AG10803 (cell line): ENCODE measurements at regions not wholly inside any gene's neighbourhood (a gene's known extent, or its start where the extent isn't known, plus 50 kb on each side); places are given as distances from the start of the nearest gene placed in this dataset.

Experiments
- DNase-seq: peaks from one replicate; pipeline ENCODE4 v3.0.0; 2010; ENCODE audit warnings: low read depth
- H3K4me3 ChIP-seq: 2 replicates; pipeline ENCODE4 v1.5.1; 2011; ENCODE audit warnings: mild to moderate bottlenecking, low read length, control low read depth
- TF ChIP-seq, protein P1 (sequence below): conservative IDR thresholded peaks from 2 replicates; pipeline ENCODE4 v1.5.1; 2011; ENCODE audit warnings: mild to moderate bottlenecking, low read length, control low read depth, inconsistent platforms

DNA sequence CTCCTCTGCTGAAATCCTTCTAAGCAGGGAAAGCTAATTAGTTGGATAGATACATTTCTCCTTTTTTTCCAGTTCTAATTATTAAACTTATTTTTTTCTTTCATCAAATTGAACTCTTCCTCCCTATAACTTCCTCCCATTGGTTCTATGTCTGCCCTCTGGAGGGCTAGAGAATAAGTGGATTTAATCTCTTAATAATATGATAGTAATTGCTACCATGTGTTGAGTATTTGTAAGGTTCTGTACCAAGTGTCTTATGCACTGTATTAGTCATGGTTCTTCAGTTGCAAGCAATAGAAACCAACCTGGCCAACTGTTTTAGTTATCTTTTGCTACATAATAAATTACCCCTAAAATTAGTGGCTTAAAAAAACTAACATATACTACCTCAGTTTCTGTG is 190.5 kb upstream of the PLXNC1 start:
- H3K4me3 ChIP-seq = no peak overlapping the region
- DNase-seq = peak; percentile 63
- TF ChIP-seq, protein P1, sequence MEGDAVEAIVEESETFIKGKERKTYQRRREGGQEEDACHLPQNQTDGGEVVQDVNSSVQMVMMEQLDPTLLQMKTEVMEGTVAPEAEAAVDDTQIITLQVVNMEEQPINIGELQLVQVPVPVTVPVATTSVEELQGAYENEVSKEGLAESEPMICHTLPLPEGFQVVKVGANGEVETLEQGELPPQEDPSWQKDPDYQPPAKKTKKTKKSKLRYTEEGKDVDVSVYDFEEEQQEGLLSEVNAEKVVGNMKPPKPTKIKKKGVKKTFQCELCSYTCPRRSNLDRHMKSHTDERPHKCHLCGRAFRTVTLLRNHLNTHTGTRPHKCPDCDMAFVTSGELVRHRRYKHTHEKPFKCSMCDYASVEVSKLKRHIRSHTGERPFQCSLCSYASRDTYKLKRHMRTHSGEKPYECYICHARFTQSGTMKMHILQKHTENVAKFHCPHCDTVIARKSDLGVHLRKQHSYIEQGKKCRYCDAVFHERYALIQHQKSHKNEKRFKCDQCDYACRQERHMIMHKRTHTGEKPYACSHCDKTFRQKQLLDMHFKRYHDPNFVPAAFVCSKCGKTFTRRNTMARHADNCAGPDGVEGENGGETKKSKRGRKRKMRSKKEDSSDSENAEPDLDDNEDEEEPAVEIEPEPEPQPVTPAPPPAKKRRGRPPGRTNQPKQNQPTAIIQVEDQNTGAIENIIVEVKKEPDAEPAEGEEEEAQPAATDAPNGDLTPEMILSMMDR = peak; percentile 36

DNA sequence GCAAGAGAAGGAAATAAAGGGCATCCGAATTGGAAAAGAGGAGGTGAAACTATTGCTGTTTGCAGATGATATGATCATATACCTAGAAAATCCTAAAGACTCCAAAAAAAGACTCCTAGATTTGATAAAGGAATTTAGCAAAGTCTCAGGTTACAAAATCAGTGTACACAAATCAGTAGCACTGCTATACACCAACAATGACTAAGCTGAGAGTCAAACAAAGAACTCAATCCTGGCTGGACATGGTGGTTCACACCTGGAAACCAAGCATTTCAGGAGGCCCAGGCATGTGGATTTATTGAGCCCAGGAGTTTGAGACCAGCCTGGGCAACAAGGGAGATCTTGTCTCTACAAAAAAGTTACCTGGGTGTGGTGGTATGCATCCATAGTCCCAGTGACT is 188.7 kb upstream of the PLXNC1 start:
- TF ChIP-seq, protein P1 = no peak
- no peak overlapping the region for H3K4me3 ChIP-seq
- no peak for DNase-seq

DNA sequence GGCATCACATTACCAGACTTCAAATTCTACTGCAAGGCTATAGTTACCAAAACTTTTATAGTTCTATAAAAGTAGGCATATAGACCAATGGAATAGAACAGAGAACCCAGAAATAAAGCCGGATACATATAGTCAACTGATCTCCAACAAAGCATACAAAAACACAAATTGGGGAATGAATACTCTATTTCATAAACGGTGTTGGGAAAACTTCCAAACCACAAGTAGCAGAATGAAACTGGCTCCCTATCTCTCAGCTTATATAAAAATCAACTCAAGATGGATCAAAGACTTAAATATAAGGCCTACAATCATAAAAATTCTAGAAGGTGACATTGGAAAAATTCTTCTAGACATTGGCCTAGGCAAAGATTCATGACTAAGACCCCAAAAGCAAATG is 187.9 kb upstream of the PLXNC1 start:
- no peak for DNase-seq
- H3K4me3 ChIP-seq = no peak overlapping the region
- TF ChIP-seq, protein P1 = no peak

DNA sequence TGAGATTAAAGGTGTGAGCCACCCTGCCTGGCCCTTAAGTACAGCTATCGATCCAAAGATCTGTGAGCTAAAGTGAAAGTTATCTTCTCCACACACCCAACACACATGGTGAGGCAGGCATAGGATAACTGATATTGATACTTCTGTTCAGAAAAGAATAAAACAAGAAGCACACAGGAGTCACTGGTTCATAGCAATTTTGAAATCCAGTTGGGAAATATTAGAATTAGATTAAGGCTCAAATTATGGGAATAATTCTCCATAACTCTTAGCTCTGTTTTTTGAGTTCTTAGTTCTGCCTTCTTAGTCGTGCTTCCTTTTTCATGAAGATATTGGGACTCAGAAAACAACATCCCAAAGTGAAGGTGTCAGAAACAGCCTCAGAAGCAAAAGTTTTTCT is 186.0 kb upstream of the PLXNC1 start:
- no peak for DNase-seq
- TF ChIP-seq, protein P1 = no peak
- no peak overlapping the region for H3K4me3 ChIP-seq

DNA sequence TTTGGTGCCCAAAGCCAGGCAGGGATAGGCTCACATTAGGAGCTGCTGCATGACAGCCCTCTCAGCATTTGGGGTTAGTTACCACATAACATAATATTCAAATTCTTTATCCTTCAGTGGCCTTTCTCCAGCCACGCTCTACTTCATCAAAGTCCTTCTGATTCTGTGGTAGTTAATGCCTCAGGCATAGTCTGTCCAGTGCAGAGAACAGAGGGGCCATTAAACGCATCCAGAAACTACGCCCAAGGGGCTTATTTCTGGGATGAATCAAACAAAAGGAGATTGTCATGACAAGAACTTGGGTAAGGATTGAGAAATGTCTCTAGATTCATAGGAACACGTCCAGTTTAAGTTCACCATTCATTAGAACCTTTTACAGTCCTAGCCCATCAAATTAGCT is 183.4 kb upstream of the PLXNC1 start:
- TF ChIP-seq, protein P1 = no peak
- H3K4me3 ChIP-seq = no peak overlapping the region
- DNase-seq = no peak

DNA sequence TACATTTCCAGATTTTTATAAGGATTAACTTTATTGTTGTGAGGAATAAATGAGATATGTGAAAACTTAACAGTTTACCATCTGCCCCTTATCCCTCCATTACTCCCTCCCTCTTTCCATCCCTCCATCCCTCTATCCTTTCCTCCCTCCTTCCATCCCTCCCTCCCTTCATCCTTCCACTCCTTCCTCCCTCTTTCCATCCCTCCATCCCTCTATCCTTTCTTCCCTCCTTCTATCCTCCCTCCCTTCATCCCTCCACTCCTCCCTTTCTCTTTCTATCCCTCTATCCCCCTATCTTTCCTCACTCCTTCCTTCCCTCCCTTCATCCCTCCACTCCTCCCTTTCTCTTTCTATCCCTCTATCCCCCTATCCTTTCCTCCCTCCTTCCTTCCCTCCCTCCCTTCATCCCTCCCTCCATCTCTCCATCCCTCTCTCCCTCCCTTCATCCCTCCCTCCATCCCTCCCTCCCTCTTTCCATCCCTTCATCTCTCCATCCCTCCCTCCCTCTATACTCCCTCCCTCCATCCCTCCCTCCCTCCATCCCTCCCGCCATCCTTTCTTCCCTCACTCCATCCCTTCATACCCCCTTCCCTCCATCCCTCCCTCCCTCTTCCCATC is 181.8 kb upstream of the PLXNC1 start:
- H3K4me3 ChIP-seq = no peak overlapping the region
- DNase-seq = no peak
- TF ChIP-seq, protein P1 = no peak

DNA sequence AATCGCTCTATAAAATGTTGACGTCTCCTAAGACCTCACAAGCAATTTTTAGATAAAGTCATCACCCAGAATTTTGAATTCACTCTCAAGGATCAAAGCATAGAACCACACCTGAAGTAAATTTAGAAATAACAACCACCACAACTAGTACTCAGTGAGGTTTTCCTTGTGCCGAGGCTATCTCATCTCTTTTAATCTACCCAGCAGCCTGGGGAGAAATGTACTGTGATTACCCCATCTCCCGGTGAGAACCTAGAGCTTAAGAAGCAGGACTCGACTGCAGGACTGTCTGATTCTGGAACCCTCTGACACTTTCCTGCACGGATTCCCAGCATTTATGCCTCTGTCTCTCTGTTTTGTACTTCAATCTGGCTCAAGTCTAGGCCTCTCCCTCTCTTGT is 180.9 kb upstream of the PLXNC1 start:
- no peak for DNase-seq
- H3K4me3 ChIP-seq = no peak overlapping the region
- TF ChIP-seq, protein P1 = no peak
